B cell (primary cell): ENCODE measurements at regions not wholly inside any gene's neighbourhood (a gene's known extent, or its start where the extent isn't known, plus 50 kb on each side); places are given as distances from the start of the nearest gene placed in this dataset.

Experiments
- ATAC-seq: fragments of 200-7000 bp; cut with Tn5 transposase; one replicate; pipeline ENCODE4 v1.10.0; 2021; ENCODE audit warnings: low read depth, mild to moderate bottlenecking, moderate number of reproducible peaks, moderate library complexity
- CTCF ChIA-PET: fragments of 350-600 bp; sonication (Branson Sonifier 250); formaldehyde crosslinking; loops from one replicate; lab custom pipeline; 2021; ENCODE audit warnings: antibody characterized with exemption, inconsistent platforms; lab: Charles Lee
- POLR2A ChIA-PET: fragments of 350-600 bp; sonication (Branson Sonifier 250); formaldehyde crosslinking; loops from one replicate; lab custom pipeline; 2021; ENCODE audit warnings: antibody characterized with exemption; lab: Charles Lee
- DNase-seq: peaks from one replicate; pipeline ENCODE4 v3.0.0; 2013
- H2AFZ ChIP-seq: 2 replicates; pipeline ENCODE4 v1.6.1; 2012; ENCODE audit warnings: mild to moderate bottlenecking, low read depth, low read length; ENCODE audit not compliant: insufficient read depth, poor library complexity, severe bottlenecking
- H3K27ac ChIP-seq, 2 donors: 1 replicate in 1 of 2; 2 replicates in 1 of 2; pipeline ENCODE4 v1.5.1; 2012 to 2013; ENCODE audit warnings: low read length in 2 of 2, mild to moderate bottlenecking in 2 of 2, moderate library complexity in 1 of 2
- H3K27me3 ChIP-seq, 4 experiments: fragments of 200-600 bp in 1 of 4; sonication (generic) in 1 of 4; replicated peaks in 1 of 4; 1 replicate in 2 of 4; 2 replicates in 2 of 4; pipeline versions ENCODE4 v1.6.1 to v1.7.0; 2013 to 2016; ENCODE audit warnings: low read length in 3 of 4, mild to moderate bottlenecking in 2 of 4, mixed read lengths in 1 of 4, moderate library complexity in 1 of 4; ENCODE audit not compliant: insufficient read depth in 4 of 4, control insufficient read depth in 3 of 4; ENCODE audit errors: control extremely low read depth in 1 of 4
- H3K36me3 ChIP-seq, 2 experiments: replicated peaks in 1 of 2; 1 replicate in 1 of 2; 2 replicates in 1 of 2; pipeline versions ENCODE4 v1.6.1 to v1.7.1; 2013; ENCODE audit warnings: low read length in 1 of 2; ENCODE audit not compliant: insufficient read depth in 2 of 2, control insufficient read depth in 1 of 2; ENCODE audit errors: control extremely low read depth in 1 of 2, extremely low read depth in 1 of 2
- H3K4me1 ChIP-seq, 2 donors: fragments of 200-600 bp in 1 of 2; sonication (generic) in 1 of 2; 1 replicate in 1 of 2; 2 replicates in 1 of 2; pipeline versions ENCODE4 v1.5.1 to v1.6.1; 2013 to 2017; ENCODE audit warnings: low read length in 2 of 2; ENCODE audit not compliant: control insufficient read depth in 2 of 2, insufficient read depth in 2 of 2
- H3K4me2 ChIP-seq: replicated peaks from 2 replicates; pipeline ENCODE3; 2012; ENCODE audit warnings: mild to moderate bottlenecking, low read depth, low read length; ENCODE audit not compliant: poor library complexity, severe bottlenecking
- H3K4me3 ChIP-seq, 5 experiments: fragments of 200-600 bp in 1 of 5; sonication (generic) in 1 of 5; 1 replicate in 3 of 5; 2 replicates in 2 of 5; pipeline versions ENCODE4 v1.5.1 to v1.7.0; 2011 to 2016; ENCODE audit warnings: low read length in 4 of 5, mild to moderate bottlenecking in 4 of 5, low read depth in 2 of 5, control low read depth in 1 of 5, moderate library complexity in 1 of 5; ENCODE audit not compliant: insufficient read depth in 1 of 5; ENCODE audit errors: control extremely low read depth in 1 of 5, extremely low read depth in 1 of 5
- H3K79me2 ChIP-seq: fragments of 200-600 bp; sonication (generic); one replicate; pipeline ENCODE4 v1.6.0; 2016; ENCODE audit warnings: low read length; ENCODE audit not compliant: control insufficient read depth, insufficient read depth
- H3K9ac ChIP-seq: fragments of 200-600 bp; sonication (generic); 2 replicates; pipeline ENCODE4 v1.6.1; 2017; ENCODE audit warnings: mild to moderate bottlenecking, low read length, moderate library complexity
- H3K9me3 ChIP-seq, 3 donors: one replicate each; pipeline versions ENCODE4 v1.6.1 to v1.7.1; 2013; ENCODE audit warnings: low read length in 2 of 3; ENCODE audit not compliant: control insufficient read depth in 2 of 3, insufficient read depth in 1 of 3; ENCODE audit errors: control extremely low read depth in 1 of 3
- H4K20me1 ChIP-seq: 2 replicates; pipeline ENCODE4 v1.6.0; 2012; ENCODE audit warnings: mild to moderate bottlenecking, low read length; ENCODE audit not compliant: insufficient read depth, control insufficient read depth, poor library complexity, severe bottlenecking
- H3K27ac Mint-ChIP-seq: one replicate; pipeline ENCODE4 v1.8.0; 2021; ENCODE audit warnings: mixed read lengths
- H3K27me3 Mint-ChIP-seq: one replicate; pipeline ENCODE4 v1.8.0; 2021; ENCODE audit warnings: mixed read lengths
- H3K4me1 Mint-ChIP-seq: one replicate; pipeline ENCODE4 v1.8.0; 2021; ENCODE audit warnings: mixed read lengths
- H3K4me3 Mint-ChIP-seq: one replicate; pipeline ENCODE4 v1.8.0; 2021; ENCODE audit warnings: mixed read lengths
- H3K9me3 Mint-ChIP-seq: one replicate; pipeline ENCODE4 v1.8.0; 2022; ENCODE audit warnings: mixed read lengths; ENCODE audit not compliant: insufficient read depth
- CTCF ChIP-seq: fragments of 200-600 bp; IDR thresholded peaks from one replicate; pipeline ENCODE4 v1.8.0; 2022; ENCODE audit warnings: antibody characterized with exemption, mild to moderate bottlenecking
- EZH2 ChIP-seq: IDR thresholded peaks from 2 replicates; pipeline ENCODE4 v1.6.1; 2012; ENCODE audit warnings: borderline replicate concordance, low read depth, mild to moderate bottlenecking, moderate library complexity, low read length; ENCODE audit not compliant: insufficient read depth, poor library complexity, severe bottlenecking
- WGBS: methylation state at CpG from one replicate; pipeline ENCODE4 v1.1.5; 2013; ENCODE audit warnings: missing lambda C conversion rate; ENCODE audit not compliant: insufficient coverage; 5-methylcytosine and 5-hydroxymethylcytosine counted together
- intact Hi-C: fragments of 100-400 bp; cut with micrococcal nuclease; formaldehyde crosslinking; loops from one replicate; pipeline ENCODE4 v1.10.0; 2022

GRCh38 chr6:18667612-18668011 lies 280.5 kb downstream of the RNF144B start:
- ATAC-seq (no peak), DNase-seq (no peak)
- intact Hi-C loops, result no loop called here
- Mint-ChIP-seq H3K27ac (no peak overlapping the region), H3K9me3 (no peaks in the 10 kb centered on the region), H3K27me3 (no peaks in the 10 kb centered on the region), H3K4me3 (no peak overlapping the region), H3K4me1 (no peaks in the 10 kb centered on the region)
- no peaks in the 10 kb centered on the region for H3K27me3 ChIP-seq
- no peaks in the 10 kb centered on the region for H3K9me3 ChIP-seq
- no peak overlapping the region for H3K4me2 ChIP-seq
- H3K9ac ChIP-seq, result no peak overlapping the region
- H3K36me3 ChIP-seq, result no peaks in the 10 kb centered on the region
- H3K27ac ChIP-seq, result no peak overlapping the region
- ChIA-PET POLR2A (no interaction called here), CTCF (no interaction called here)
- H3K79me2 ChIP-seq, result no peaks in the 10 kb centered on the region
- H4K20me1 ChIP-seq, result no peaks in the 10 kb centered on the region
- H3K4me3 ChIP-seq, result no peak overlapping the region
- no peak for TF ChIP-seq EZH2
- TF ChIP-seq CTCF, result no peak
- no peaks in the 10 kb centered on the region for H3K4me1 ChIP-seq
- H2AFZ ChIP-seq, result no peak overlapping the region
- WGBS, result no CpG with 5 or more reads among the region's 2 CpGs

GRCh38 chr6:18668994-18669393 lies 281.8 kb downstream of the RNF144B start:
- no peaks in the 10 kb centered on the region for H3K9me3 Mint-ChIP-seq
- H3K27ac Mint-ChIP-seq, result no peak overlapping the region
- no peak overlapping the region for H3K4me3 Mint-ChIP-seq
- CTCF ChIA-PET, result no interaction called here
- Histone ChIP-seq H3K9me3 (no peaks in the 10 kb centered on the region), H3K4me3 (no peak overlapping the region), H4K20me1 (no peaks in the 10 kb centered on the region), H2AFZ (no peak overlapping the region), H3K36me3 (no peaks in the 10 kb centered on the region), H3K27ac (no peak overlapping the region), H3K79me2 (no peaks in the 10 kb centered on the region), H3K9ac (no peak overlapping the region), H3K4me2 (no peak overlapping the region), H3K27me3 (no peaks in the 10 kb centered on the region), H3K4me1 (no peaks in the 10 kb centered on the region)
- no peaks in the 10 kb centered on the region for H3K27me3 Mint-ChIP-seq
- POLR2A ChIA-PET, result no interaction called here
- no peaks in the 10 kb centered on the region for H3K4me1 Mint-ChIP-seq
- DNase-seq (no peak), ATAC-seq (no peak)
- intact Hi-C loops, result no loop called here
- TF ChIP-seq EZH2 (no peak), CTCF (no peak)
- WGBS, result 82% methylated on average over 3 of the region's 3 CpGs
